SK-N-MC (cell line): ENCODE measurements at regions not wholly inside any gene's neighbourhood (a gene's known extent, or its start where the extent isn't known, plus 50 kb on each side); places are given as distances from the start of the nearest gene placed in this dataset.

ENCODE experiments used
- EZH2 ChIP-seq: fragments of 200-600 bp; sonication (generic); IDR thresholded peaks from one replicate; pipeline ENCODE4 v1.6.1; 2017; ENCODE audit warnings: antibody characterized with exemption
- FOXP2 ChIP-seq: optimal IDR thresholded peaks from 2 replicates; pipeline ENCODE3; 2011; ENCODE audit warnings: mild to moderate bottlenecking, moderate library complexity; ENCODE audit not compliant: insufficient read depth; ENCODE audit errors: extremely low read length, control extremely low read depth
- POLR2AphosphoS5 ChIP-seq: IDR thresholded peaks from 2 replicates; pipeline ENCODE4 v1.6.1; 2012; ENCODE audit warnings: mild to moderate bottlenecking, low read depth, low read length, borderline replicate concordance

- TF ChIP-seq POLR2AphosphoS5 (no peak), EZH2 (no peak), FOXP2 (no peak)
Observed at GRCh38 chr3:164465172-164465571, 613.1 kb downstream of the SI start.
